ENCODE measurements at regions not wholly inside any gene's neighbourhood (a gene's known extent, or its start where the extent isn't known, plus 50 kb on each side); places are given as distances from the start of the nearest gene placed in this dataset.

DNA sequence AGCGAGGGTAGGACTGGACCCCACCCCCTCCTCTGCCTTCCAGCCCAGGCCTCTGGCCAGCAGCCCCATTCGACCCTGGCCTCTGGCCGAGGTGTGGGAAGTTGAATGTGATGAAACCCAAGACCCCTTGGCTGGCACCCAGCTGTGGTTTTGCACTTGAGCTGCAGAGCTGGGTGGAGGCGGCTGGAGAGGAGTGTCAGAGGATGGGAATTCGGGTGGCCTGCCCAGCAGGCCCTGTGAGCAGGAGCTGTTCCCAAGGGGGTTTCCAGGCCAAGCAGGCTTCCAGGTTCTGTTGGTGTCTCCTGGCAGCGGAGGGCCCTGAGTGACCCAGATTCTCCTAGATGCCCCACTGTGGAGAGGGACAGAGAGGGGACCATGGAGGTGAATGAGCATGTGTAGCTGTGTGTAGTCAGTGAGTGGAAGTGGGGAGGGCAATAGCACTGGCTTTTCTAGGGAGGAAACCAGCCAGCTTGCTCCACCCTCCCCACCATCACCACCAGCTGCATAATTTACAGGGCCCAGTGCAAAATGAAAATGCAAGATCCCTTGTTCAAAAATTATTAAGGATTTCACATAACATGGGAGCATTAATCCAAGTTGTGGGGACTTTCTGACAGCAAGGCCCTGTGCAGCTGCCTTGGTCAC lies 172.2 kb upstream of the HAAO start:
- Histone ChIP-seq H3K27me3 (ENCODE audit: control insufficient read depth, insufficient read depth, low read length) (no peaks in the 10 kb centered on the region), H3K4me2 (ENCODE audit: low read length) (no peak overlapping the region), H3K27ac (no peak overlapping the region), H3K4me1 (peaks cover 4% of the 10 kb centered on the region), H3K9me3 (ENCODE audit: control insufficient read depth, low read length) (no peaks in the 10 kb centered on the region), H3K4me3 (ENCODE audit: low read depth, low read length) (no peak overlapping the region), H3K9ac (no peak overlapping the region), H3K79me2 (no peaks in the 10 kb centered on the region), H2AFZ (no peak overlapping the region), H3K36me3 (ENCODE audit: control insufficient read depth, insufficient read depth, low read length) (no peaks in the 10 kb centered on the region)
- TF ChIP-seq CTCF (IDR thresholded peaks at IDR 0.05) = no peak

GRCh38 chr2:42963452-42964068 lies 171.2 kb upstream of the HAAO start:
- Histone ChIP-seq H2AFZ (no peak overlapping the region), H3K9ac (no peak overlapping the region), H3K36me3 (ENCODE audit: control insufficient read depth, insufficient read depth, low read length) (no peaks in the 10 kb centered on the region), H3K4me2 (ENCODE audit: low read length) (no peak overlapping the region), H3K27me3 (ENCODE audit: control insufficient read depth, insufficient read depth, low read length) (no peaks in the 10 kb centered on the region), H3K9me3 (ENCODE audit: control insufficient read depth, low read length) (no peaks in the 10 kb centered on the region), H3K79me2 (no peaks in the 10 kb centered on the region), H3K4me3 (ENCODE audit: low read depth, low read length) (no peak overlapping the region), H3K27ac (no peak overlapping the region), H3K4me1 (peaks cover 4% of the 10 kb centered on the region)
- TF ChIP-seq CTCF (IDR thresholded peaks at IDR 0.05) = no peak

GRCh38 chr2:42962508-42962953 lies 170.1 kb upstream of the HAAO start:
- H3K9ac ChIP-seq = no peak overlapping the region
- H3K79me2 ChIP-seq = no peaks in the 10 kb centered on the region
- H3K36me3 ChIP-seq (ENCODE audit: control insufficient read depth, insufficient read depth, low read length) = no peaks in the 10 kb centered on the region
- H3K27ac ChIP-seq = peak overlapping the region; percentile 15
- no peak overlapping the region for H3K4me2 ChIP-seq (ENCODE audit: low read length)
- TF ChIP-seq CTCF (IDR thresholded peaks at IDR 0.05) = no peak
- H2AFZ ChIP-seq = no peak overlapping the region
- no peaks in the 10 kb centered on the region for H3K27me3 ChIP-seq (ENCODE audit: control insufficient read depth, insufficient read depth, low read length)
- H3K4me3 ChIP-seq (ENCODE audit: low read depth, low read length) = no peak overlapping the region
- H3K4me1 ChIP-seq = peaks cover 4% of the 10 kb centered on the region
- H3K9me3 ChIP-seq (ENCODE audit: control insufficient read depth, low read length) = no peaks in the 10 kb centered on the region

DNA sequence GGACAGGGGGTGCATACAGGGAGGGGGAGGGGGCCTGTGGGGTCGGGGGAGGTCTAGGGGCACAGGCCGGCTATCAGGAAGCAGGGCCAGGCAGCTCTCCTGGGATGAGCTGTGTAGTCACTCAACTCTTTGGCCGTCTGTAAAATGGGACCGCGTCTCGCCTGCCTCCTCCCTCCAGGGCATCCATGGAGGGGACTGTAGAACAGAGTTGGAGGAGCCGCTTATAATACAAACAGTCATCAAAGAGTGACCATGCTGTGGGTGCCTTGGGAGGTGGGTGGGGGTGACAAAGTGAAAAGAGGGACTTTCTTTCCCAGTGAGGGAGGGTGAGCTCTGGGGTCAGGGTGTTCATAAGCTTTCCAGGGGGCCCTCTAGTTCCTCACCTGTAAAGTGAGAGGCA lies 169.6 kb upstream of the HAAO start:
- no peaks in the 10 kb centered on the region for H3K27me3 ChIP-seq (ENCODE audit: control insufficient read depth, insufficient read depth, low read length)
- H3K4me3 ChIP-seq (ENCODE audit: low read depth, low read length) = no peak overlapping the region
- H3K27ac ChIP-seq = peak overlapping the region; percentile 15
- no peak overlapping the region for H2AFZ ChIP-seq
- H3K9me3 ChIP-seq (ENCODE audit: control insufficient read depth, low read length) = no peaks in the 10 kb centered on the region
- H3K79me2 ChIP-seq = no peaks in the 10 kb centered on the region
- peaks cover 4% of the 10 kb centered on the region for H3K4me1 ChIP-seq
- H3K9ac ChIP-seq = no peak overlapping the region
- no peak for TF ChIP-seq CTCF (IDR thresholded peaks at IDR 0.05)
- H3K4me2 ChIP-seq (ENCODE audit: low read length) = no peak overlapping the region
- H3K36me3 ChIP-seq (ENCODE audit: control insufficient read depth, insufficient read depth, low read length) = no peaks in the 10 kb centered on the region

GRCh38 chr2:42961385-42961811 lies 169.0 kb upstream of the HAAO start:
- Histone ChIP-seq H3K4me2 (ENCODE audit: low read length) (no peak overlapping the region), H2AFZ (no peak overlapping the region), H3K27me3 (ENCODE audit: control insufficient read depth, insufficient read depth, low read length) (no peaks in the 10 kb centered on the region), H3K27ac (peak overlapping the region; percentile 42), H3K36me3 (ENCODE audit: control insufficient read depth, insufficient read depth, low read length) (no peaks in the 10 kb centered on the region), H3K9me3 (ENCODE audit: control insufficient read depth, low read length) (no peaks in the 10 kb centered on the region), H3K4me3 (ENCODE audit: low read depth, low read length) (no peak overlapping the region), H3K9ac (no peak overlapping the region), H3K4me1 (peaks cover 4% of the 10 kb centered on the region), H3K79me2 (no peaks in the 10 kb centered on the region)
- no peak for TF ChIP-seq CTCF (IDR thresholded peaks at IDR 0.05)

Measured in parathyroid adenoma (tissue), 2 donors.